ENCODE measurements at regions not wholly inside any gene's neighbourhood (a gene's known extent, or its start where the extent isn't known, plus 50 kb on each side); places are given as distances from the start of the nearest gene placed in this dataset.

DNA sequence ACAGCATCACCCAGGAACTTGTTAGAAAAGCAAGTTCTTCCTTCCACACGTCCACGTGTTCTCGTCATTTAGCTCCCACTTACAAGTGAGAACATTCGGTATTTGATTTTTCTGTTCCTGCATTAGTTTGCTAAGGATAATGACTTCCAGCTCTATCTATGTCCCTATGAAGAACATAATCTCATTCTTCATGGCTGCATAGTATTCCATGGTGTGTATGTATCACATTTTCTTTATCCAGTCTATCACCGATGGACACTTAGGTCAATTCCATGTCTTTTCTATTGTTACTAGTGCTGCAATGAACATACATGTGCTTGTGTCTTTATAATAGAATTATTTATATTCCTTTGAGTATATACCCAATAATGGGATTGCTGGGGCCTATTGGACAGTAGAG lies 368.7 kb upstream of the RUNX1 start:
- no peak for DNase-seq (ENCODE audit: low read depth)
- no peak overlapping the region for H3K4me3 ChIP-seq (ENCODE audit: low read depth, low read length)
- TF ChIP-seq, protein P1, sequence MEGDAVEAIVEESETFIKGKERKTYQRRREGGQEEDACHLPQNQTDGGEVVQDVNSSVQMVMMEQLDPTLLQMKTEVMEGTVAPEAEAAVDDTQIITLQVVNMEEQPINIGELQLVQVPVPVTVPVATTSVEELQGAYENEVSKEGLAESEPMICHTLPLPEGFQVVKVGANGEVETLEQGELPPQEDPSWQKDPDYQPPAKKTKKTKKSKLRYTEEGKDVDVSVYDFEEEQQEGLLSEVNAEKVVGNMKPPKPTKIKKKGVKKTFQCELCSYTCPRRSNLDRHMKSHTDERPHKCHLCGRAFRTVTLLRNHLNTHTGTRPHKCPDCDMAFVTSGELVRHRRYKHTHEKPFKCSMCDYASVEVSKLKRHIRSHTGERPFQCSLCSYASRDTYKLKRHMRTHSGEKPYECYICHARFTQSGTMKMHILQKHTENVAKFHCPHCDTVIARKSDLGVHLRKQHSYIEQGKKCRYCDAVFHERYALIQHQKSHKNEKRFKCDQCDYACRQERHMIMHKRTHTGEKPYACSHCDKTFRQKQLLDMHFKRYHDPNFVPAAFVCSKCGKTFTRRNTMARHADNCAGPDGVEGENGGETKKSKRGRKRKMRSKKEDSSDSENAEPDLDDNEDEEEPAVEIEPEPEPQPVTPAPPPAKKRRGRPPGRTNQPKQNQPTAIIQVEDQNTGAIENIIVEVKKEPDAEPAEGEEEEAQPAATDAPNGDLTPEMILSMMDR (IDR thresholded peaks at IDR 0.05; ENCODE audit: insufficient read depth, low read depth, low read length), result no peak

DNA sequence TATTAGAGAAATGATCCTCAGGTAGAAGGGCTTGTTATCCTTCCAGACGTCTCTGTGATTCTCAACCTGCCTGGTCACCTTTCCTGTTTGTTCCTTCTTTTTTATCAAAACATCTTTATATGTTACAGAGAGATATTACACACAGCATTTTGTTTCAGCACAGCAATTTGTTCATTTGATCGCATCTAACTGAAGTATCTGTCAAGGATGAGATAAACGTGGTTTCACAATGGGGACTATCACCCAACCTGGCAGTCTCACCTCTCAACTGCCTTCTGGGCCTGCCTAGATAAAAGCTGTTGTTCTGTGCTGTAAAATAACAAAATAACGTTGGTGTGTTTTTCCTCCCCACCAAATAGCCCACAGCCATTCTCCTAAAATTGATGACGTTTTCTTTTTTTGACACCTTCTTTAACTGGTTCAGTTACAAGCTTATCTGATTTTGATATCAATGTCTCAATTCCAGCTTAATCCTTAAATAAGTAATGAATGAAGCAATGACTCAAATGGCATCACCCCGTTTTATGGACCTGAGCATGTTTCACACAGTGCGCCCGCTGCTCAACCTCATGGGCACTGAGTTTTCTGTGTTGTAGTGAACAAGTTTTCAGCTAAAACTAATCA lies 367.9 kb upstream of the RUNX1 start:
- DNase-seq (ENCODE audit: low read depth), result no peak
- TF ChIP-seq, protein P1 (IDR thresholded peaks at IDR 0.05; ENCODE audit: insufficient read depth, low read depth, low read length), result no peak
- no peak overlapping the region for H3K4me3 ChIP-seq (ENCODE audit: low read depth, low read length)

DNA sequence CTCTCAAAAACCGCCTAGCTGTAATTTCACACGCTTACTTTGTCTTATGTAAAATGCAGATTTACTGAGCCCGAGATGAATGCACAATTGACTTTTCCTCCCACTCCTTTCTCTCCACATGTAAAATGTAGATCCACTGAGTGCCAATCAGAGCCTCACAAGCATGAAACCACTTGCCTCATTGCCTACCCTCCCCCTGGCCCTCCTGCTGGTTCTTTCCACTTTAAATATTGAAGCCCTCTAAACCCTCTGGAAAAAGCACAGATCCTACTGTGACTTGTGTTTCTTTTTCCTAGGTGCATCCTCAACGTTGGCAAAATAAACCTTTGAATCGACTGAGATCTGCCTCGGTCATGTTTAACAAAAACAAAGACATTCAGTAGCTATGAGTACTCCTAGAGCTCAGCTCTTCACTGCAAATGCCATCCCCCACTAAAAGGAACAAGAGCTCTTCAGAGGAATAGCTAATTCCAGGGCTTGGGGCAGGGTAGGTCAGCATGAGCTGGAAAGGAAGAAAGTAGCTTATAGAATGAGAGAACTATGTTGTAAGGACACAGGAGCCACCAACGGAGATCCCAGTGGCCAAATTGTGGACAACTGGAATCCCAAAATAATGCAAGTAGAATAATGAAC lies 365.5 kb upstream of the RUNX1 start:
- TF ChIP-seq, protein P1 (IDR thresholded peaks at IDR 0.05; ENCODE audit: insufficient read depth, low read depth, low read length), result no peak
- H3K4me3 ChIP-seq (ENCODE audit: low read depth, low read length), result no peak overlapping the region
- no peak for DNase-seq (ENCODE audit: low read depth)

DNA sequence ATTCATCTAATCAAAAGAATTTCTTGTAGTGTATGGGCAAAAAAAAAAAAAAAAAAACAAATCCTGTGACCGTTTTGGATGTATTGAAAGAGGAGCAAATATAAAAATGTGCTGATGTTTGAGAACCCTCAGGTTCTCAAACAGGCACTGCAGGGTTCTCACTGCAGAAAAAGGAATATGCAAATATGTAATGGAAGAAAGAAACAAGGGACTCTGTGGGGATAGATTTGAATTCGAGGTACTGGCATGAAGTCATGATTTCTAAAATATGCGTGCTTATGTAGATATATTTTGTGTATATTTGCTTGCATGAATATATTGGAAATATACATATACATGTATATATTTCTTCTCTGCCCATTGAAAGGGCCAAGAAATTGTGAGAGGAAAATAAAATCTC lies 365.0 kb upstream of the RUNX1 start:
- TF ChIP-seq, protein P1 (IDR thresholded peaks at IDR 0.05; ENCODE audit: insufficient read depth, low read depth, low read length), result no peak
- no peak overlapping the region for H3K4me3 ChIP-seq (ENCODE audit: low read depth, low read length)
- no peak for DNase-seq (ENCODE audit: low read depth)

DNA sequence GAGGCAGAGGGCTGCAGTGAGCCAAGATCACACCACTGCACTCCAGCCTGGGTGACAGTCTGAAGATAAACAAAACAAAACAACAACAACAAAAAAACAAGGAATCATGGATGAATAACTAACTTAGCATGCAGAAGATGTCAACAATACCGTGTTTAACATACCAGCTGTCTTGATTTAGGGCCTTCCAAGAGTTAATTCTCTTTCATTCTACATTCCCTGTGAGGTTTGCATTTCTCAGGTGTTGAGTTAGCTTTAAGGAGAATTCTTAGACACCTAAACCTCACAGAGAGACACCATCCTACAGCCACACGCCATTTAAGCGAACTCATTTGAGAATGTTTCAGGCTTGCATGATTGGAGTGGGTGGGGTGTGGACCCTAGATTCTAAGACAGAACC lies 363.1 kb upstream of the RUNX1 start:
- H3K4me3 ChIP-seq (ENCODE audit: low read depth, low read length), result no peak overlapping the region
- DNase-seq (ENCODE audit: low read depth), result no peak
- TF ChIP-seq, protein P1 (IDR thresholded peaks at IDR 0.05; ENCODE audit: insufficient read depth, low read depth, low read length), result no peak

DNA sequence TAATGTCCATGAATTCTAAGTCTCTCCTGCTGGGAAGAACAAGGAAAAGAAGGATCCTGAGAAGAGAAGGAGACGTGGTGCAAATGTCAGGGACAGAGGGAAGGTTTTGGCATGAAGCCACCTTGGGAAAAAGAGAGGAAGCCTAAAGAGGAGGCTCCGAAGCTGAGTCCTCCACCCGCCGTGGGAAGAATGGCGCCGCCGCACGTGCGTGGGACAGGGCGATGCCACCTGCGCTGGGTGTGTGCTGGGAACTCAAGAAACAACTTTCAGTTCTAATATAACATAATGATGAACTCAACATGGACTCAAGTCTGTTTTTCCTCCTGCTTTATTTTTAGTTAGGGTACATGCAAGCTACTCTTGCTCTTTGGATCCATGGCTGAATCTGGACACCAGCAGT lies 362.3 kb upstream of the RUNX1 start:
- TF ChIP-seq, protein P1 (IDR thresholded peaks at IDR 0.05; ENCODE audit: insufficient read depth, low read depth, low read length), result no peak
- H3K4me3 ChIP-seq (ENCODE audit: low read depth, low read length), result no peak overlapping the region
- no peak for DNase-seq (ENCODE audit: low read depth)

DNA sequence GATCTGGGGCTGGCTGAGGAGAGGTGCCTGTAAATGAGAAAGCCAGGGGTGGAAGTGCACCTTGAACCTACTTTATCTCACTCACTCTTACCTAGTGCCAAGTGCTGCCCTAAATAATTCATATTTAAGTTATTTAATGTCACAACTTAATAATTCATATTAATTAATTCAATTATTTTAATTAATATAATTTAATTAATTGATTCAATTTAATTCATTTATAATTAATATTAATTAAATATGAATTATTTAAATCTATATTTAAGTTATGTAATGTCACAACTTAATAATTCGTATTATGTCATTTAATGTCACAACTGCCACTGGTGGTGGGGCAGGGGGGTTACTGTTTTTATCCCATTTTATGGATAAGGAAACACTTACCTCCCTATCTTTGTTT lies 361.6 kb upstream of the RUNX1 start:
- H3K4me3 ChIP-seq (ENCODE audit: low read depth, low read length), result no peak overlapping the region
- TF ChIP-seq, protein P1 (IDR thresholded peaks at IDR 0.05; ENCODE audit: insufficient read depth, low read depth, low read length), result no peak
- no peak for DNase-seq (ENCODE audit: low read depth)

All from fibroblast of villous mesenchyme (primary cell).